GM23248 (cell line): ENCODE measurements at regions not wholly inside any gene's neighbourhood (a gene's known extent, or its start where the extent isn't known, plus 50 kb on each side); places are given as distances from the start of the nearest gene placed in this dataset.

Experiments
- EZH2 ChIP-seq: fragments of 200-600 bp; sonication (generic); IDR thresholded peaks from 2 replicates; pipeline ENCODE4 v1.6.1; 2018; ENCODE audit warnings: antibody characterized with exemption, mild to moderate bottlenecking; ENCODE audit not compliant: insufficient read depth, poor library complexity, severe bottlenecking
- EZH2phosphoT487 ChIP-seq: fragments of 200-600 bp; sonication (generic); IDR thresholded peaks from 2 replicates; pipeline ENCODE4 v1.6.1; 2018; ENCODE audit warnings: antibody characterized with exemption, moderate library complexity, mild to moderate bottlenecking, low read depth; ENCODE audit not compliant: insufficient read depth

DNA sequence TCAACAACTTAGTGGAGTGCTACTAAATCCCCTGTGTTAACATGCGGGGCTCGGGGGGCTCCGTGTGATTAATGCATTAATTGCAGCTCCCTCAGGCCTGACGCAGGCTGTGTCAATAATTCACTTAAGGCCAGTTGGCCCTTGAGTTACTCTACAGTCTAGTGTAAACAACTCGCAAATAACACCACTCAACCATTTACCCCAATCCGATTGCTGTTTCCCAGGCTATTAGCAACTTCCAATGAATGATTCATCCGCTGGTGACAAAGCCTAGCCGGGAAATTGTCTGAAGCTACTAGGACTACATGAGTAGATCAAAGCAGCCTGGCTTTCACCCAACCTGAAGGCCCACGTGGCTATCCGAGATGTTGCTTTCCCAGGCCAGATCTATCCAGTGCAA, 121.3 kb upstream of the SOX14 start:
- TF ChIP-seq EZH2 = no peak
- no peak for TF ChIP-seq EZH2phosphoT487
